Esophagus muscularis mucosa (tissue), 4 donors: ENCODE measurements at regions not wholly inside any gene's neighbourhood (a gene's known extent, or its start where the extent isn't known, plus 50 kb on each side); places are given as distances from the start of the nearest gene placed in this dataset.

ENCODE experiments used
- DNase-seq: peaks from one replicate; pipeline ENCODE4 v3.0.0-alpha.2; 2017; ENCODE audit errors: extremely low spot score
- H3K27ac ChIP-seq, 4 donors: fragments of 200-600 bp; sonication (generic); replicated peaks in 1 of 4; 1 replicate in 3 of 4; 2 replicates in 1 of 4; pipeline ENCODE4 v1.5.1; 2016 to 2019; ENCODE audit warnings: mild to moderate bottlenecking in 1 of 4
- H3K27me3 ChIP-seq, 4 donors: fragments of 200-600 bp; sonication (generic); one replicate each; pipeline versions ENCODE4 v1.5.1 to v1.6.0; 2016 to 2019
- H3K36me3 ChIP-seq, 4 donors: fragments of 200-600 bp; sonication (generic); one replicate each; pipeline ENCODE4 v1.5.1; 2016 to 2019
- H3K4me1 ChIP-seq, 4 donors: fragments of 200-600 bp; sonication (generic); one replicate each; pipeline ENCODE4 v1.5.1; 2016 to 2019
- H3K4me3 ChIP-seq, 4 donors: fragments of 200-600 bp; sonication (generic); 1 replicate in 2 of 4; 2 replicates in 2 of 4; pipeline ENCODE4 v1.5.1; 2016 to 2019; ENCODE audit warnings: mild to moderate bottlenecking in 4 of 4, moderate library complexity in 1 of 4
- H3K9me3 ChIP-seq, 4 donors: fragments of 200-600 bp; sonication (generic); 1 replicate in 3 of 4; 2 replicates in 1 of 4; pipeline ENCODE4 v1.5.1; 2016 to 2019
- EP300 ChIP-seq: sonication (generic); formaldehyde crosslinking; IDR thresholded peaks from one replicate; pipeline ENCODE4 v1.6.1; 2017; ENCODE audit warnings: antibody characterized with exemption
- POLR2A ChIP-seq: fragments of 450-650 bp; IDR thresholded peaks from one replicate; pipeline ENCODE4 v1.6.1; 2017; ENCODE audit warnings: antibody characterized with exemption, moderate library complexity, mild to moderate bottlenecking, low read depth
- POLR2AphosphoS5 ChIP-seq, 2 donors: sonication (generic); formaldehyde crosslinking; IDR thresholded peaks; one replicate each; pipeline ENCODE4 v1.6.1; 2017; ENCODE audit warnings: antibody characterized with exemption in 2 of 2
- WGBS: methylation state at CpG from one replicate; pipeline ENCODE4 v1.1.5; 2018; 5-methylcytosine and 5-hydroxymethylcytosine counted together
- intact Hi-C: fragments of 100-400 bp; cut with DNase I; formaldehyde crosslinking; loops from one replicate; pipeline ENCODE4 v1.15.1; 2023
- TF ChIP-seq, protein P1 (sequence below), 3 experiments: fragments of 200-600 bp in 2 of 3; fragments of 450-650 bp in 1 of 3; sonication (generic) in 2 of 3; IDR thresholded peaks; one replicate each; pipeline ENCODE4 v1.5.1; 2017 to 2019; ENCODE audit warnings: antibody characterized with exemption in 3 of 3, mild to moderate bottlenecking in 2 of 3, moderate library complexity in 1 of 3

- Histone ChIP-seq H3K9me3 (no peaks in the 10 kb centered on the region), H3K36me3 (no peaks in the 10 kb centered on the region), H3K27me3 (no peaks in the 10 kb centered on the region), H3K27ac (no peak overlapping the region), H3K4me3 (no peak overlapping the region), H3K4me1 (no peaks in the 10 kb centered on the region)
- DNase-seq = no peak
- TF ChIP-seq POLR2AphosphoS5 (IDR thresholded peaks at IDR 0.05) (no peak), EP300 (no peak), POLR2A (no peak)
- TF ChIP-seq, protein P1, sequence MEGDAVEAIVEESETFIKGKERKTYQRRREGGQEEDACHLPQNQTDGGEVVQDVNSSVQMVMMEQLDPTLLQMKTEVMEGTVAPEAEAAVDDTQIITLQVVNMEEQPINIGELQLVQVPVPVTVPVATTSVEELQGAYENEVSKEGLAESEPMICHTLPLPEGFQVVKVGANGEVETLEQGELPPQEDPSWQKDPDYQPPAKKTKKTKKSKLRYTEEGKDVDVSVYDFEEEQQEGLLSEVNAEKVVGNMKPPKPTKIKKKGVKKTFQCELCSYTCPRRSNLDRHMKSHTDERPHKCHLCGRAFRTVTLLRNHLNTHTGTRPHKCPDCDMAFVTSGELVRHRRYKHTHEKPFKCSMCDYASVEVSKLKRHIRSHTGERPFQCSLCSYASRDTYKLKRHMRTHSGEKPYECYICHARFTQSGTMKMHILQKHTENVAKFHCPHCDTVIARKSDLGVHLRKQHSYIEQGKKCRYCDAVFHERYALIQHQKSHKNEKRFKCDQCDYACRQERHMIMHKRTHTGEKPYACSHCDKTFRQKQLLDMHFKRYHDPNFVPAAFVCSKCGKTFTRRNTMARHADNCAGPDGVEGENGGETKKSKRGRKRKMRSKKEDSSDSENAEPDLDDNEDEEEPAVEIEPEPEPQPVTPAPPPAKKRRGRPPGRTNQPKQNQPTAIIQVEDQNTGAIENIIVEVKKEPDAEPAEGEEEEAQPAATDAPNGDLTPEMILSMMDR (IDR thresholded peaks at IDR 0.05) = no peak
- intact Hi-C loops = no loop called here
- 96% methylated on average over 3 of the region's 3 CpGs for WGBS
Measured at GRCh38 chr5:123965626-123966025, 453.6 kb downstream of the CSNK1G3 start.

- no peak overlapping the region for H3K4me3 ChIP-seq
- no peak for TF ChIP-seq POLR2AphosphoS5 (IDR thresholded peaks at IDR 0.05)
- H3K36me3 ChIP-seq = no peaks in the 10 kb centered on the region
- H3K9me3 ChIP-seq = no peaks in the 10 kb centered on the region
- 90% methylated on average over 1 of the region's 1 CpG for WGBS
- no peaks in the 10 kb centered on the region for H3K4me1 ChIP-seq
- H3K27ac ChIP-seq = no peak overlapping the region
- no peak for DNase-seq
- intact Hi-C loops = no loop called here
- no peaks in the 10 kb centered on the region for H3K27me3 ChIP-seq
Measured at GRCh38 chr5:123964884-123965283, 452.9 kb downstream of the CSNK1G3 start.

- intact Hi-C loops = no loop called here
- WGBS = 90% methylated on average over 5 of the region's 5 CpGs
- no peak overlapping the region for H3K27ac ChIP-seq
- no peaks in the 10 kb centered on the region for H3K4me1 ChIP-seq
- no peaks in the 10 kb centered on the region for H3K9me3 ChIP-seq
- no peaks in the 10 kb centered on the region for H3K36me3 ChIP-seq
- H3K27me3 ChIP-seq = no peaks in the 10 kb centered on the region
- DNase-seq = no peak
- TF ChIP-seq POLR2AphosphoS5 (IDR thresholded peaks at IDR 0.05) (no peak), POLR2A (no peak), EP300 (no peak)
- TF ChIP-seq, protein P1 (IDR thresholded peaks at IDR 0.05) = no peak
- no peak overlapping the region for H3K4me3 ChIP-seq
Measured at GRCh38 chr5:123960526-123960925, 448.5 kb downstream of the CSNK1G3 start.

- Histone ChIP-seq H3K4me1 (no peaks in the 10 kb centered on the region), H3K27me3 (no peaks in the 10 kb centered on the region), H3K4me3 (no peak overlapping the region), H3K27ac (no peak overlapping the region), H3K9me3 (no peaks in the 10 kb centered on the region), H3K36me3 (no peaks in the 10 kb centered on the region)
- DNase-seq = no peak
- 62% methylated on average over 3 of the region's 3 CpGs for WGBS
- TF ChIP-seq POLR2AphosphoS5 (IDR thresholded peaks at IDR 0.05) (no peak), POLR2A (no peak), EP300 (no peak)
- TF ChIP-seq, protein P1 (IDR thresholded peaks at IDR 0.05) = no peak
- intact Hi-C loops = no loop called here
Measured at GRCh38 chr5:123951582-123951977, 439.6 kb downstream of the CSNK1G3 start.

DNA sequence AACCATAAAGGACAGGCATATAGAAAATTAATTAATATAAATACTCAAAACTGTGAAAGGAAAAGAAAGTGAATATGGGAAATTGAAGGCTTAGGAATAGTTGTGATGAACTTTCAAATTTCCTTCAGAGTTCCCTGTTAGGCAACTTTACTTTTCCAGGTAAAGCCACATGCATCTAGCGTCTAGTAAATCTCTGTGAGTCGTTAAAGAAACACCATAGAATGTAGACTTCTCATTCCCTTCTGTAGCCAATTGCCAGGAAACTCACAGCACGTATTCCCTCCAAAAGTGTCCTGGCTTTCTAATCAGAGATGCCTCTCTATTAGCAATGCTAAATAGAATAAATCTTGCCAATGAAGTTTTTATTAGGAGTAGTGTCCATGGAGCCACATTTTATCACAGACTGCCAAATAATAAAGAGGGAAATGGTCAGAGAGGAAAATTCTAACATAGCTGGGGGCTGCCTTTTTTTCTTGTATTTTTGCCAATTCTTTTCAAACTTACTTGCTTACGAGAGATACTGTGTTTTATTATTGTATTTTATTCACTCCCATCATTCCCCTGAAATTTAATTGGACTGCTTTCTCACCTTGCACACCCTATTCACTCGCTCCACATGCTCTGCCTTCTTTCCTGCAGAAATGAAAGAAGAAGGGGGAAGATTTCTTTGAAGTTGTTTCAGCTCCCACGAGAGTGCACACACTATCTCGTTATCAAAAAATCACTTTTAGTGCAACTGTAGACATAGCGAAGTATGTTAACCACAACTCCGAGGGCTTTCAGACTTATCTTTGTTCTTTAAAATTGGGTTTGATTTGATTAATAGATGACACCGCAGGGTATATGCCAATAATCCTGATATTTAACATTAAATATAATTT lies 439.0 kb downstream of the CSNK1G3 start:
- no peaks in the 10 kb centered on the region for H3K36me3 ChIP-seq
- intact Hi-C loops = no loop called here
- no peaks in the 10 kb centered on the region for H3K4me1 ChIP-seq
- no peak overlapping the region for H3K27ac ChIP-seq
- H3K27me3 ChIP-seq = no peaks in the 10 kb centered on the region
- no peak for DNase-seq
- no peak overlapping the region for H3K4me3 ChIP-seq
- H3K9me3 ChIP-seq = no peaks in the 10 kb centered on the region
- TF ChIP-seq, protein P1 (IDR thresholded peaks at IDR 0.05) = no peak
- no peak for TF ChIP-seq POLR2AphosphoS5 (IDR thresholded peaks at IDR 0.05)
- TF ChIP-seq POLR2A = no peak
- TF ChIP-seq EP300 = no peak
- 87% methylated on average over 10 of the region's 10 CpGs for WGBS
